ENCODE measurements at regions not wholly inside any gene's neighbourhood (a gene's known extent, or its start where the extent isn't known, plus 50 kb on each side); places are given as distances from the start of the nearest gene placed in this dataset.

GRCh38 chr12:125593269-125593668, 528.0 kb downstream of the AACS start:
- DNase-seq: no peak

GRCh38 chr12:125604976-125605375, 539.7 kb downstream of the AACS start:
- DNase-seq: no peak

GRCh38 chr12:125606312-125606711, 541.1 kb downstream of the AACS start:
- no peak for DNase-seq

DNA sequence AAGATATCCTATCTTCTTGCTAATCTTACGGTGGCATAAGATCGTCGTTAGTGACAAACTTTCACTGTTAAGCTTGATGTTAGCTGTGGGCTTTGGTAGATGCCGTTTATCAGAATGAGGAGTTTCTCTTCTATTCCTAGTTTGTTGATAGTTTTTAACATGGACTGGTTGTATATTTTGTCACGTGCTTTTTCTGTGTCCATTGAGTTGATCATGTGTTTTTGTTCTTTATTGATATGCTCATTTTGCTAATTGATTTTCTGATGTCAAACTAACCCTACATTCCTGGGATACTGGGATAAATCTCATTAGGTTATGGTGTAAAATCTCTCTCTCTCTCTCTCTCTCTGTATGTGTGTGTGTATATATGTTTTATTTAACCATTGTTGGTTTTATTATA, 545.1 kb downstream of the AACS start:
- no peak for DNase-seq

GRCh38 chr12:125610971-125611370, 545.7 kb downstream of the AACS start:
- no peak for DNase-seq

- DNase-seq: no peak
These were observed 548.8 kb downstream of the AACS start for GRCh38 chr12:125614058-125614457.

- no peak for DNase-seq
These were observed 554.5 kb downstream of the AACS start for GRCh38 chr12:125619723-125620122.

DNA sequence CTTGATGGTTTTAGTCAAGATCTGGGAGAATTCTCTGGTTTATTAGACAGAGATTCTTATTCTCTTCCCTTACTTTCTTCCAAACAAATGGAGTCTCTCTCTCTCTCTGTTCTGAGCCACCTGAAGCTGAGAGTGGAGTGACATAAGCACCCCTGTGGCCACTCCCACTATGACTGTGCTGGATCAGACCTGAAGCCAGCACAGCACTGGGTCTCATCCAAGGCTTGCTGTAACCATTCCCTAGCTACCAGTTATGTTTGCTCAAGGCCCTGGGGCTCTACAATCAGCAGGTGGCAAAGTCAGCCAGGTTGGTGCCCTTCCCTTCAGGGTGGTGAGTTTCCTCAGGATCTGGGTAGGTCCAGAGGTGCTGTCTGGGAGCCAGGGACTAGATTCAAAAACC, 568.5 kb downstream of the AACS start:
- DNase-seq: no peak

DNA sequence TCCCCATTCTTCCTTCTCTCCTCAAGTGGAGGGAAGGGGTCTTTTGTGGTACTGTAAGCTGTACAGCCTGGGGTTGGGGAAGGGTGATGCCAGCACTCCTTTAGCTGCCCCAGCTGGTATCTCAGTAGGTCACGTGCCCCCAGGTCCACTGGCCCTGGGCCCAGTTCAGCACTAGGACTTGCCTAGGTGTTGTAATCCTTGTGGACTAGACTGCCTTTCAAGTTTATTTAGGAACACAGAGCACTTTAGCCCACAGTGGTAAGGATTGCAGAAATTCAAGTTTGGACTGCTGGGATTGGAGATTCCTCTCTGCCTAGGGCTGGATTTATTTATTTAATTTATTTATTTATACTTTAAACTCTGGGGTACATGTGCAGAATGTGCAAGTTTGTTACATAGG, 569.6 kb downstream of the AACS start:
- DNase-seq: no peak

DNA sequence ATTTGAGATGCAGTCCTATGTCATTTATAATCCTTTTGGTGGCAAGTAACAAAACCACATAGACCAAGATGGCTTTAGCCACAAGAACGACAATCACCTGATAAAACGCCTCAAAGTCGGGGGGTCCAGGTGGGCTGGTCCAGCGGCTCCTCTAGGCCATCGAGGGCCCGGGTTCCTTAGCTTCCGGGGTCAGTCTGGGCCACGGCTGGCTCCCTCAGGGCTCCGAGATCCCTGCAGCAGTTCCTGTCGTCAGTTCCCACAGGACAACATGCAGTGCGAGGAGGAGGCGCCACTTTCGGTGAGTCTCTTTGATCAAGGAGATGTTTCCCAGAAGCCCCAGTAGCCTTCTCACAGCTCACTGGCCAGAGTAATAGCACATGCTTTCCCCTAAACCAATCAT, 574.6 kb downstream of the AACS start:
- no peak for DNase-seq

DNA sequence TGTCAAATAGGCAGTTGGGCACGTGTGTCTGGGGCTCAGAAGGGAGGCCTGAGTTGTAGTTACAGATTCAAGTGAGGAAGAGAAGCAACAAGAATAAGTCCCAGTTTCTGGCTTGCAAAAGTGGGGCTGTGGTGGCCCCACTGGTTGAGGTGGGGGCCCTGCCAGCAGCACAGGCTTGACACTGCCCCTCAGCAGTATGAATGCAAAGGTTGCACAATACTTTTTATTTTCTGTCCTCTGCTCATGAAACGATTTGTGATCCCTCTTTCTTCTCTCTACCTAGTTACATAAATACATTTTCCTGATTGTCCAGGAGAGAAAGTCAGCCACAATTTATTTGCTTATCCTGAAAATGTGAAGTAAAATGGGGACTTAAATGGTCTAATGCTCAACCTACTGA, 577.8 kb downstream of the AACS start:
- no peak for DNase-seq

DNA sequence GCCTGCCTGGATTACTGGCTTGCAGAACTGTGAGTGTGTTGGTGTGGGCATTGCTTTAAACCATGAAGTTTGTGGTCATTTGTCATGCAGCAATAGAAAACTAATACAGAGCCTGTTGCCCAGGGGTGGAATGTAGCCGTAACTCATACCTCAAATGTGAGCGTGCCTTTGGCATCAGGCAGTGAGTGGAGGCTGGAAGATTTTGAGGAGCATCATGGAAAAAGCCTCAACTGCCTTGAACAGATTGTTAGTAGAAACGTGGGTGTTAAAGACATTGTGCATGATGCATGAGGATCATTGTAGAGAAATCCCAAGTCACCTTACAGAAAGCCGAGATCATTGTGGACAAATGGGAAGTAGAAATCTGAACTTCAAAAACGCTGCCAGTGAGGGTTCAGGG, 580.5 kb downstream of the AACS start:
- DNase-seq: no peak

DNA sequence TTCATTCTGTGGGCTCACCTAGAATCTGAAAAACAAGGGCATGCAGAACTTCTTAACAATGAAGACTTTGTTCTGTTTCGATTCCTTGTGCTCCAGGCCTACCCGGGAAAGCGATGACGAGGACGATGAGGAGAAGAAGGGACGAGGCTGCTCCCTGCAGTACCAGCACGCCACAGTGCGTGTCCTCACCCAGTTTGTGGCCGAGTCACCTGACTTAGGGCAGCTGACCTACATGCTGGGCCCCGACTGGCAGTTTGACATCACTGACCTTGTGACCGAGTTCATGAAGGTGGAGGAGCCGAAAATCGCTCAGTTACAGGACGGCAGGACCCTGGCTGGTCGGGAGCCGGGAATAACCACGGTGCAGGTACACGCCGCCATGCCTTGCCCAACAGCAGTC, 585.4 kb downstream of the AACS start:
- DNase-seq: no peak

GRCh38 chr12:125651625-125652024, 586.4 kb downstream of the AACS start:
- no peak for DNase-seq

DNA sequence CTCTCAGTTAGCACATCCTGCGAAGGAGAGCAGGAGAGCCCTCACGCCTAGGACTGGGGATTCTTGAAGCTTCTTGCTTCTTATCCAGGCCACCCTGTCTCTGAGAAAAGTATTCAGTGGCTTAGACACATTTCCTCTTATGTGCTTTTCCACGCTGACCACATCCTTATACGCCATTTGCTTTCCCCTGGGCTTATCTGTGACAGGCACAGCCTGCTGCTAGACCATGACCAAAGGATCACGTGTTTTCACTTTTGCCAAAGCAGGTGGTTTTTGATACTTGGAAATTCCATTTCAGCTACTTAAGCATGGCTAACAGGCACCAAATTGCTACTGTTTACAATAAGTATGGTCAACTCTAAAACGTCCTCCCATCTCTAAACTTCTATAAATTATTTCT, 587.4 kb downstream of the AACS start:
- DNase-seq: no peak

DNA sequence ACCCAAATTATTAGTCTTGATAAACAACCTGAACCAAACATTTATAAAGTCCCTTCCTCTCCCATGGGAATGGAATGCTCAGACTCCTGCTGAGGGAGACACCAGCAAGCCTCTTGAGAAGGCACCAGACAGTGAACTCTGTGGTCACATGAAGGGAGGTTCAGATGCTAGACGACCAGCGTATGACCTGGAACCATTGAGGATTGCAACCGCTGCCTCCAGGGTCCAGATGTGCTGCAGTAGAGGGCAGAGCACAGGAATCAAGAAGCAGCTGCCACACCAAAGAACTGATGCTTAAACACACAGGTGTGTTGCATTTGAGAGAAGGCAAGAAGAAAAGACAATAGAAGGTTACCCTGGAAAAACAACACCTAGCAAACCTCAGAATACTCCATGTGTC, 592.4 kb downstream of the AACS start:
- DNase-seq: no peak

DNA sequence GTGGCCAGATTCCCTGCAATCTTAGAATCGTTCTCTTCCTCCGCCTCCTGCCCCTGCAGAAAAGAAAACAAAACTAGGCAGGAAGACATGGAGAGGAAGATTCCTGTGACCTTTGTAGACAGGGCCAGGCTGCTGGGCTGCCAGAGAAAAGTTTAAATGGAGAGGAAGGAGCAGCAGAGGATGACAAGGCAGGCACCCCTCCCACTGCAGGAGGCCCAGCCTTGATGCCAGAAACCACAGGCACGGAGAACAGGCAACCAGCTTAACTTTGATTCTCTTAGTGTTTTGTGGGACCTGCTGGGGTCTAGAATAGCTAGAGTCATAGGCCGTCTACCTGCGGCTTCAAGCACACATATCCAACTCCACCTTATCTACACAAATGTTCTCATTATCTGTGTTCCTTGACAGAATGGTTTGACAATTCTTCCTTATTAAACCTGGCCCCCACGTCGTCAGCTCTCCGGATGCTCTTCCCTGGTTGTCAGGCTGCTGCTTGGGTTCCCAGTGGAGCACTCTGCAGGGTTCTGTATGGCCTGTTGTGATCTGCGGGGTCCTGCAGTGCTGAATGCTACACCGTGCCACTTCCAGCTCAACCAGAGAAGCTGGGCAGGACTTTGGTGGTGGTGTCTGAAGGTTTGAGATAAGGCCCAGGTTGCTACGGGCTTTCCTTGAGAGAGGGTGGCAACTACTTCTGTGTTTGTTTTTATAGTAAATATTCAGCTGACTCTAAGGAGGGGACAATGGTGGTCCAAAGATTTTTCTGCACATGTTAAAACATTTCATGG, 609.5 kb downstream of the AACS start:
- no peak for DNase-seq

GRCh38 chr12:125676366-125676765, 611.1 kb downstream of the AACS start:
- DNase-seq: no peak

GRCh38 chr12:125677829-125678228, 612.6 kb downstream of the AACS start:
- no peak for DNase-seq

DNA sequence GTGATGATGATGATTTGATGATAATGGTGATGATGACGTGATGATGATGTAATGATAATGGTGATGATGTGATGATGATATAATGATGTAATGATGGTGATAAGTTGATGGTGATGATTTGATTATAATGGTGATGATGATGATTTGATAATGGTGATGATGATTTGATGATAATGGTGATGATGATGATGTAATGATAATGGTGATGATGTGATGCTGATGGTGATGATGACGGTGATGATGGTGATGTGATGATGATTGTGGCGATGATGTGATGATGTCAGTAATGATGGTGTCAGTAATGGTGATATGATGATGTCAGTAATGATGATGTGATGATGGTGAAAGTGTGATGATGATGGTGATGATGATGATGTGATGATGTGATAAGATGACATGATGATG, 613.4 kb downstream of the AACS start:
- no peak for DNase-seq

GRCh38 chr12:125683748-125684381, 618.6 kb downstream of the AACS start:
- no peak for DNase-seq

DNA sequence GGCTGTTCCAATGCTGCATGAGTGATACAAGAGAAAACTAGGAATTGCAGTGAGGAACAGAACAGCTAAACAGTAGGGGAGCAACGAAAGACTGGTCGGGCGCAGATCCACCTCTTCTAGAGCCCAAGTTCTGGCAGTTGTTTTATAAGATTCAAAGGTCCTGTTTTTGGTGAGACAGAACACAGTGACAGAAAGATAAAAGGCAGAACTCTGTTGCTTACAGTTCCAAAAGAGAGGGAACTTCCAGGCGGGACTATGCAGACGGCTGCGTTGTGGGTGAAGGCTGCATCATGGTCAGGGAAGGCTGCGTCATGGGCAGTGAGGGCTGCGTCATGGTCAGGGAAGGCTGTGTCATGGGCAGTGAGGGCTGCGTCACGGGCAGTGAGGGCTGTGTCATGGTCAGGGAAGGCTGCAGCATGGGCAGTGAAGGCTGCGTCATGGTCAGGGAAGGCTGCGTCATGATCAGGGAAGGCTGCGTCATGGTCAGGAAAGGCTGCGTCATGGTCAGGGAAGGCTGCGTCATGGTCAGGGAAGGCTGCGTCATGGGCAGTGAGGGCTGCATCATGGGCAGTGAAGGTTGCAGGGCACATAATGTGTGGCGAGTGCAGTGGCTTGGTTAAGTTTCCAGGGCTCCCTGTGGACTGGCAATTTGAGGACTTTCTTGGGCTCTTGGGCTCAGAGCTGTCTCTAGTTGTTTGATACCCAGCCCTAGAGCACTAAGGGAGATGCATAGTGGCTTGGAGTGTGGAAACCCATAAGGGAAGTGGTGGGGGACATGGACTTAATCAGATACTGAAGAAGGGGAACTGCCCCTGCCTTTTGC, 619.9 kb downstream of the AACS start:
- DNase-seq: no peak

DNA sequence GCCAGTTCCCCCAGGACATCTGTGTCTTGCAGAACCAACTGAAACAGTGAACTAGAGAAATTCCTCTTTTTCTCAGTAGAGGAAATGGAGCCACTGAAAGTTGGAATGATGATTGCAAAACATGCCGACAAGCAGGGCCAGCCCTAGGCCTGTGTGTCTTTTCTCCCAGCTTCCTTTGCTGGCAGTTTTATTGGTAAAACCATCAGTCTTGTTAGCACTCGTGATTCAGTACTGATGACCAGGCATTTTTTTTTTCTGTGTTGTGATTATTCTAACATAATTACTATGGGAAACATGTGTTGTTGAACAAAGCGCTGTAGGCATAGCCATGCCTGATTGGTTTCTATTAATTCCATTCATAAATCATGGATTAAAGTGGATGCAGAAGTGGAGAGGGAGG, 620.7 kb downstream of the AACS start:
- DNase-seq: no peak

GRCh38 chr12:125687403-125687802, 622.2 kb downstream of the AACS start:
- DNase-seq: no peak

Data from activated CD4-positive, alpha-beta T cell treated with anti-CD3 and anti-CD28 coated beads, Interleukin-2, amount 50 U/mL, for 4 hours (primary cell).